Heart left ventricle (tissue), 13 donors: ENCODE measurements at regions not wholly inside any gene's neighbourhood (a gene's known extent, or its start where the extent isn't known, plus 50 kb on each side); places are given as distances from the start of the nearest gene placed in this dataset.

ENCODE experiments used
- POLR2A ChIP-seq, 2 donors: fragments of 450-650 bp; IDR thresholded peaks; one replicate each; pipeline ENCODE4 v1.6.1; 2017; ENCODE audit warnings: antibody characterized with exemption in 2 of 2, mild to moderate bottlenecking in 2 of 2, moderate library complexity in 2 of 2
- TF ChIP-seq, protein P1 (sequence below), 12 donors: fragments of 200-600 bp; sonication (generic) in 4 of 12; IDR thresholded peaks; one replicate each; pipeline versions ENCODE4 v1.5.0 to v1.8.0; 2018 to 2022; ENCODE audit warnings: antibody characterized with exemption in 12 of 12, mild to moderate bottlenecking in 5 of 12
- donor health status: ischemic (EF 13 %, LVEDD 7.1; RV severe dilation, severe dysfunction).
- donor health status: DM: no; HTN: yes; CAD: no.
- donor health status: DM: no; HTN: no; CAD: no.
- donor health status: ischemic (EF 25% LVEDD 6.9; RV normal size, moderate dysfunction).
- donor health status: ischemic (EF 25% LVEDD 5.7; RV mildly dilated, moderate dysfunction).
- donor health status: ischemic (EF 35%, LVEDD 5.7; RV mildly dilated, moderate dysfunction).
- donor health status: nonischemic (EF 11% LVEDD 7.7; RV severe dilation, severe dysfunction).
- donor health status: DM: yes; HTN: yes; CAD: no.
- donor health status: PGD.
- donor health status: ischemic (EF 29% LVEDD 5.4; RV normal size, mild dysfunction).
- donor health status: nonischemic (EF 23%, LVEDD 6.1; RV moderate dilation, normal function).

DNA sequence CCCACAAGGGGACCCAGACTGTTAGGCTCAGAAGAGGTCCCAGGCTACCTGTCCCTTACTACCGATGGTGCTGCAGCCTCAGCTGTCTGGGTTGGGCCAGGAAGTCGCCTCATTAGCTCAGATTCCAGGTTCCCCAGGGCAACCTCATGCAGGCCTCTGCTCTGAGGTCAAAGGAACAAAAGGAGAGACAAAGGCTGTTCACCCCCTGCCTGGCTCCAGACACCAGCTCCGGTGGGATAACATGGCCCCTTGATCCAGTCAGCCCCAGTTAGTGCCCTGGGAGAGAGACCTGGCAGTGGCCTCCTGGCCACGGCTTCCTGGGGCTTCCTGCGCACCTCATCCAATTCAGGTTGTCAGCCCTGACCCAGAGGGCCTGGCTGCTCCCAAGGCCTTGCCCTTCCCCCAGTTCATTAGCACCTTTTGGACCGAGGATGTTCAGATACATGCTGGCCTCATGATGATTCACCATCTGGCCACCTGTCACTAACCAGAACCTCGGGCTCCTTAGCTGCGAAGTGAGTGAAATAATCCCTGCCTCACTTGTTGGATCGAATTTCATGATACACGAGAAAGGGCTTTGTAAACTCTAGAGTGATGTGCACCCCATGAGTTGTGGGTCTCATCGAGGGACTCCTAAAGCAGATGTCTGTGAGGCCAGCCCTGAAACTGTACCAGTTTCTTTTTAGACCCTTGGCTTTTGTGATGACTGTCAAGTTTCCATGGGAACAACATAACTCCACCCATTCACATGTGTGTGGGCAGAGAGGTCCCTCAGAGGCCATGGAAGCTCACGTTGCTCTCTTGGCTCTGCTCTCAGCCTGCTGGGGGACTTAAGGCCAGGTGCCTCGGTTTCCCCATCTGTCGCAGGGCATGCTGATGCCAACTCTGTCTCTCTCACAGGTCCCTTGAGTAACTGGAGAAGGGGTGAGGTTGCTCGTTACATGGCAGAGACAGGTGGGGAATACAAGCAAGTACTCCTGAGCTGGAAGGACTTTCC, 79.5 kb upstream of the PCBD1 start:
- TF ChIP-seq, protein P1, sequence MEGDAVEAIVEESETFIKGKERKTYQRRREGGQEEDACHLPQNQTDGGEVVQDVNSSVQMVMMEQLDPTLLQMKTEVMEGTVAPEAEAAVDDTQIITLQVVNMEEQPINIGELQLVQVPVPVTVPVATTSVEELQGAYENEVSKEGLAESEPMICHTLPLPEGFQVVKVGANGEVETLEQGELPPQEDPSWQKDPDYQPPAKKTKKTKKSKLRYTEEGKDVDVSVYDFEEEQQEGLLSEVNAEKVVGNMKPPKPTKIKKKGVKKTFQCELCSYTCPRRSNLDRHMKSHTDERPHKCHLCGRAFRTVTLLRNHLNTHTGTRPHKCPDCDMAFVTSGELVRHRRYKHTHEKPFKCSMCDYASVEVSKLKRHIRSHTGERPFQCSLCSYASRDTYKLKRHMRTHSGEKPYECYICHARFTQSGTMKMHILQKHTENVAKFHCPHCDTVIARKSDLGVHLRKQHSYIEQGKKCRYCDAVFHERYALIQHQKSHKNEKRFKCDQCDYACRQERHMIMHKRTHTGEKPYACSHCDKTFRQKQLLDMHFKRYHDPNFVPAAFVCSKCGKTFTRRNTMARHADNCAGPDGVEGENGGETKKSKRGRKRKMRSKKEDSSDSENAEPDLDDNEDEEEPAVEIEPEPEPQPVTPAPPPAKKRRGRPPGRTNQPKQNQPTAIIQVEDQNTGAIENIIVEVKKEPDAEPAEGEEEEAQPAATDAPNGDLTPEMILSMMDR (IDR thresholded peaks at IDR 0.05), result no peak
- no peak for TF ChIP-seq POLR2A (IDR thresholded peaks at IDR 0.05)
